A549 (cell line): ENCODE measurements at regions not wholly inside any gene's neighbourhood (a gene's known extent, or its start where the extent isn't known, plus 50 kb on each side); places are given as distances from the start of the nearest gene placed in this dataset.

Experiments used
- ATAC-seq, 2 experiments: fragments of 200-7000 bp in 1 of 2; fragments of >200 bp in 1 of 2; cut with Nextera tagmentation in 1 of 2; cut with Tn5 transposase in 1 of 2; 3 replicates each; pipeline versions ENCODE4 v1.8.0 to v1.9.1; 2018 to 2020; ENCODE audit warnings: mild to moderate bottlenecking in 1 of 2, moderate library complexity in 1 of 2
- CTCF ChIA-PET: fragments of 300-600 bp; sonication (Branson Sonifier 250); formaldehyde crosslinking; extraction: SDS; loops from one replicate; lab custom pipeline; 2021; ENCODE audit warnings: antibody characterized with exemption, inconsistent platforms; lab: Yijun Ruan, JAX
- POLR2A ChIA-PET: fragments of 350-600 bp; formaldehyde crosslinking; extraction: SDS; loops from one replicate; lab custom pipeline; 2021; ENCODE audit warnings: antibody characterized with exemption, inconsistent platforms; lab: Yijun Ruan, JAX
- DNase-seq, 2 experiments: peaks; one replicate each; pipeline versions ENCODE4 v3.0.0 to v3.0.0-alpha.2; 2011 to 2016; ENCODE audit warnings: low read depth in 1 of 2, low spot score in 1 of 2
- FAIRE-seq: peaks from 2 replicates; lab custom pipeline; 2011; peaks lifted over from hg19 to GRCh38; lab: Jason Lieb, UNC
- H3K27ac ChIP-seq, 2 experiments: fragments of >200 bp; sonication (Bioruptor Twin); formaldehyde crosslinking; 3 replicates each; pipeline ENCODE4 v1.5.1; 2016 to 2017
- H3K4me1 ChIP-seq: fragments of >200 bp; sonication (Bioruptor Twin); formaldehyde crosslinking; 3 replicates; pipeline ENCODE4 v1.6.1; 2016
- H3K4me2 ChIP-seq: fragments of >200 bp; sonication (Bioruptor Twin); formaldehyde crosslinking; 3 replicates; pipeline ENCODE4 v1.6.1; 2016
- H3K4me3 ChIP-seq: fragments of >200 bp; sonication (Bioruptor Twin); formaldehyde crosslinking; 3 replicates; pipeline ENCODE4 v1.5.1; 2016
- H3K9me3 ChIP-seq: fragments of >200 bp; sonication (Bioruptor Twin); formaldehyde crosslinking; 3 replicates; pipeline ENCODE4 v1.6.1; 2016
- CBX2 ChIP-seq: fragments of 200-600 bp; sonication (generic); IDR thresholded peaks from 2 replicates; pipeline ENCODE4 v1.6.1; 2016; ENCODE audit warnings: low read depth, mild to moderate bottlenecking, borderline replicate concordance
- E2F6 ChIP-seq: IDR thresholded peaks from 2 replicates; pipeline ENCODE4 v1.6.1; 2012; ENCODE audit warnings: low read depth, borderline replicate concordance
- FOXS1 ChIP-seq: fragments of 250-450 bp; sonication (Bioruptor Pico); IDR thresholded peaks from 2 replicates; pipeline ENCODE4 v1.5.0; 2020; ENCODE audit warnings: mild to moderate bottlenecking, moderate library complexity
- HES2 ChIP-seq: fragments of >200 bp; sonication (Bioruptor Twin); formaldehyde crosslinking; IDR thresholded peaks from 2 replicates; pipeline ENCODE4 v1.6.1; 2016
- HEYL ChIP-seq: fragments of 250-450 bp; sonication (Bioruptor Pico); IDR thresholded peaks from 2 replicates; pipeline ENCODE4 v1.8.0; 2021; ENCODE audit warnings: mild to moderate bottlenecking, moderate library complexity
- HMGXB4 ChIP-seq: fragments of 250-450 bp; sonication (Bioruptor Pico); IDR thresholded peaks from 2 replicates; pipeline ENCODE4 v1.5.0; 2021; ENCODE audit warnings: mild to moderate bottlenecking, moderate library complexity, borderline replicate concordance
- HOXA7 ChIP-seq: fragments of 250-450 bp; sonication (Bioruptor Pico); IDR thresholded peaks from 2 replicates; pipeline ENCODE4 v1.5.0; 2020; ENCODE audit warnings: mild to moderate bottlenecking, moderate library complexity
- JUNB ChIP-seq: fragments of >200 bp; sonication (Bioruptor Twin); formaldehyde crosslinking; IDR thresholded peaks from 2 replicates; pipeline ENCODE4 v1.6.1; 2016
- KDM1A ChIP-seq: fragments of 200-600 bp; sonication (generic); IDR thresholded peaks from 2 replicates; pipeline ENCODE4 v1.6.1; 2016; ENCODE audit warnings: low read depth, mild to moderate bottlenecking
- MAZ ChIP-seq: fragments of 150-350 bp; IDR thresholded peaks from 2 replicates; pipeline ENCODE4 v1.6.1; 2014; ENCODE audit warnings: antibody characterized with exemption, low read depth, low read length, borderline replicate concordance
- NFE2L2 ChIP-seq: fragments of 150-350 bp; conservative IDR thresholded peaks from 2 replicates; pipeline ENCODE4 v1.6.1; 2014; ENCODE audit warnings: low read length
- NR3C1 ChIP-seq: fragments of >200 bp; sonication (Bioruptor Twin); formaldehyde crosslinking; IDR thresholded peaks from 3 replicates; pipeline ENCODE4 v1.6.1; 2017
- PHF8 ChIP-seq: fragments of 200-600 bp; sonication (generic); IDR thresholded peaks from 2 replicates; pipeline ENCODE4 v1.6.1; 2016; ENCODE audit warnings: low read depth, mild to moderate bottlenecking, antibody characterized with exemption, moderate library complexity, borderline replicate concordance
- RCOR1 ChIP-seq: fragments of 150-350 bp; IDR thresholded peaks from 2 replicates; pipeline ENCODE4 v1.6.1; 2014; ENCODE audit warnings: antibody characterized with exemption, low read length, low read depth
- TFCP2L1 ChIP-seq: fragments of 250-450 bp; sonication (Bioruptor Pico); IDR thresholded peaks from 2 replicates; pipeline ENCODE4 v1.5.0; 2021; ENCODE audit warnings: mild to moderate bottlenecking
- ZFP36 ChIP-seq: fragments of 450-650 bp; IDR thresholded peaks from 2 replicates; pipeline ENCODE4 v1.6.1; 2014; ENCODE audit warnings: borderline replicate concordance; ENCODE audit not compliant: partially characterized antibody
- ZNF302 ChIP-seq: fragments of 250-450 bp; sonication (Bioruptor Pico); IDR thresholded peaks from 2 replicates; pipeline ENCODE4 v1.9.0; 2021; ENCODE audit warnings: inconsistent platforms, mild to moderate bottlenecking, moderate library complexity
- WGBS: methylation state at CpG from one replicate; pipeline ENCODE4 v1.1.6; 2017; ENCODE audit errors: missing lambda C conversion rate; 5-methylcytosine and 5-hydroxymethylcytosine counted together
- TF ChIP-seq, protein P1 (sequence below): IDR thresholded peaks from 2 replicates; pipeline ENCODE4 v1.6.1; 2012
- TF ChIP-seq, protein P2 (sequence below): fragments of >200 bp; sonication (Bioruptor Twin); formaldehyde crosslinking; IDR thresholded peaks from 3 replicates; pipeline ENCODE4 v1.5.1; 2016

GRCh38 chr5:107253246-107253645 lies 417.5 kb downstream of the EFNA5 start:
- no peak for DNase-seq
- Histone ChIP-seq H3K9me3 (no peaks in the 10 kb centered on the region), H3K4me3 (no peak overlapping the region), H3K27ac (no peak overlapping the region), H3K4me1 (no peaks in the 10 kb centered on the region), H3K4me2 (no peak overlapping the region)
- TF ChIP-seq KDM1A (no peak), HMGXB4 (CRISPR knock-in tag) (no peak)
- ChIA-PET POLR2A (no interaction called here), CTCF (no interaction called here)
- no peak for FAIRE-seq
- WGBS, result 89% methylated on average over 5 of the region's 5 CpGs
- no peak for ATAC-seq

GRCh38 chr5:107251151-107251550 lies 419.6 kb downstream of the EFNA5 start:
- TF ChIP-seq HMGXB4 (CRISPR knock-in tag) (no peak), HEYL (CRISPR knock-in tag) (no peak), E2F6 (no peak), TFCP2L1 (no peak), NFE2L2 (no peak), NR3C1 (no peak), PHF8 (no peak), JUNB (no peak), ZFP36 (no peak), MAZ (no peak), HES2 (no peak), CBX2 (no peak), FOXS1 (no peak), HOXA7 (CRISPR knock-in tag) (no peak), RCOR1 (no peak), ZNF302 (CRISPR knock-in tag) (no peak)
- TF ChIP-seq, protein P1, sequence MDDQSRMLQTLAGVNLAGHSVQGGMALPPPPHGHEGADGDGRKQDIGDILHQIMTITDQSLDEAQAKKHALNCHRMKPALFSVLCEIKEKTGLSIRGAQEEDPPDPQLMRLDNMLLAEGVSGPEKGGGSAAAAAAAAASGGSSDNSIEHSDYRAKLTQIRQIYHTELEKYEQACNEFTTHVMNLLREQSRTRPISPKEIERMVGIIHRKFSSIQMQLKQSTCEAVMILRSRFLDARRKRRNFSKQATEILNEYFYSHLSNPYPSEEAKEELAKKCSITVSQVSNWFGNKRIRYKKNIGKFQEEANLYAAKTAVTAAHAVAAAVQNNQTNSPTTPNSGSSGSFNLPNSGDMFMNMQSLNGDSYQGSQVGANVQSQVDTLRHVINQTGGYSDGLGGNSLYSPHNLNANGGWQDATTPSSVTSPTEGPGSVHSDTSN, result no peak
- TF ChIP-seq, protein P2, sequence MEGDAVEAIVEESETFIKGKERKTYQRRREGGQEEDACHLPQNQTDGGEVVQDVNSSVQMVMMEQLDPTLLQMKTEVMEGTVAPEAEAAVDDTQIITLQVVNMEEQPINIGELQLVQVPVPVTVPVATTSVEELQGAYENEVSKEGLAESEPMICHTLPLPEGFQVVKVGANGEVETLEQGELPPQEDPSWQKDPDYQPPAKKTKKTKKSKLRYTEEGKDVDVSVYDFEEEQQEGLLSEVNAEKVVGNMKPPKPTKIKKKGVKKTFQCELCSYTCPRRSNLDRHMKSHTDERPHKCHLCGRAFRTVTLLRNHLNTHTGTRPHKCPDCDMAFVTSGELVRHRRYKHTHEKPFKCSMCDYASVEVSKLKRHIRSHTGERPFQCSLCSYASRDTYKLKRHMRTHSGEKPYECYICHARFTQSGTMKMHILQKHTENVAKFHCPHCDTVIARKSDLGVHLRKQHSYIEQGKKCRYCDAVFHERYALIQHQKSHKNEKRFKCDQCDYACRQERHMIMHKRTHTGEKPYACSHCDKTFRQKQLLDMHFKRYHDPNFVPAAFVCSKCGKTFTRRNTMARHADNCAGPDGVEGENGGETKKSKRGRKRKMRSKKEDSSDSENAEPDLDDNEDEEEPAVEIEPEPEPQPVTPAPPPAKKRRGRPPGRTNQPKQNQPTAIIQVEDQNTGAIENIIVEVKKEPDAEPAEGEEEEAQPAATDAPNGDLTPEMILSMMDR, result no peak
- H3K4me3 ChIP-seq, result no peak overlapping the region
- FAIRE-seq (peak; percentile 92), ATAC-seq (no peak), DNase-seq (no peak)
- ChIA-PET CTCF (interaction anchor here (1.2 kb wide), 1 partner anchor 321 kb away, joined by 4 read pairs; no protein-coding TSS in a partner anchor), POLR2A (no interaction called here)
- no peak overlapping the region for H3K27ac ChIP-seq
- 81% methylated on average over 2 of the region's 2 CpGs for WGBS
- no peaks in the 10 kb centered on the region for H3K9me3 ChIP-seq
- no peak overlapping the region for H3K4me2 ChIP-seq
- H3K4me1 ChIP-seq, result no peaks in the 10 kb centered on the region
